NCI-H510A treated with DMSO at 0.1 percent for 48 hours (cell line): ENCODE measurements at regions not wholly inside any gene's neighbourhood (a gene's known extent, or its start where the extent isn't known, plus 50 kb on each side); places are given as distances from the start of the nearest gene placed in this dataset.
"Not testable (repeated sequence)": the region's sequence is repeated elsewhere in the genome, so short reads cannot be mapped to it uniquely, and the experiment has no call there.

Source experiments
- DNase-seq: peaks from one replicate; lab custom pipeline; 2025; lab: John Stamatoyannopoulos, UW

- peak; percentile 26 for DNase-seq
Measured at GRCh38 chr12:75704664-75705063, 193.3 kb upstream of the KRR1 start.

DNA sequence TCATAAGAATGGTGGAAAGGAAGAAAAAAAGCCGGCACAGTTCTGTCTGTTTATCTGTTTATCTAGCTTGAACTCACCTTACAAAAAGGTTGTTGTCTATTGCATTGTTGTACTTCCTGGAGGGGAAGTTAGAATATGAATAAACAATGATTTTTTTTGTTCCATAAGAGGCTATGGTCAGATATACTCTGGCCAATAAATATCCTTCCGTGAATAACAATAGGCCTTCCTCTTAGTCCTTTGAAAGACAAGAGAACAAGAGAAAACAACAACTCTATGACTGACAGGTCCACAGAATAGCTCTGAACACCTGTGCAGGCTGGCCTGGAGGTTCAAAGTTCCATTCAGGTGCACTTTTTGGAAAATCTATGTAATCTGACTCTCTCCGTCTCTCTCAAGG is 192.8 kb upstream of the KRR1 start:
- peak; percentile 37 for DNase-seq

DNA sequence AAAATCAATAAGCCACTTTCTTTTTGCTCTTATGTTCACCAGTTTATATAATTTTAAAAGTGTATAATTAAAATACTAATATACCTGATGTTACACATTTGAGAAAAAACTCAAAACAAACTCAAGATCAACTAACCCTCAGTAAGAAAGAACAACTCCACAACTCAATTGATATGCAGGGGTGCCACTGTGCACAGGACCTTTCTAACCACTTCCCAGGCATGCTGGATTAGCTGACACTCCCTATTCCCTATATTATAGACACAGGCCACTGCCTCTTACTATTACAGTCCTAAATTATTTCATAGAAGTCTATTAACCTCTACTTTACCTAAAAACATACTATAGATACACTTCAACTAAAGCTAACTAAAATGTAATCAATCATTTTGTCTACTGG is 191.7 kb upstream of the KRR1 start:
- no peak for DNase-seq

DNA sequence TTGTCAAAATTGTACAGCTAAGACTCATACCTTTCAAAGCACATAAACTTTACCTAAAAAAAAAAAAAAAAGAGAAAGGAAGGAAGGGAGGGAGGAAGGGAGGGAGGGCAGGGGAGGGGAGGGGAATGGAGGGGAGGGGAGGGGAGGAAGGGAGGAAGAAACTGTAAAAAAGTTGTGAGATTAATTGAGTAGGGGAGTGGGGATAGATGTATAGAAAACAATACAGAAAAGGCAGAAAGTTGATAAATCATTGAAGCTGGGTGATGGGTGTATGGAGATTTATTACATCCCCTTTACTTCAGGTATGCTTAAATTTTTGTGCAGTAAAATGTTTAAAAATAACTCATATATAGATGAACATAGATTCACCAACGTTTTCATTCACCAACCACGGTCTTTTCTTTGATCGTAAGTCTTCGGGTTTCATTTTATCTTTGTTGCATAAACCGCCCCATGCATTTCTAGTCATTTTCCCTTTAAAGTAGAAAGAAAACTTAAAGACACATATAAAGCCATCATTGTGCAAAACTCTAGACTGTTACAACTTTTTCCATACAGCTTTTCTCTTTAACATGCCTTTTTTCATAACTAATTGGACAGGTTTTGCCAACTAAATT is 191.2 kb upstream of the KRR1 start:
- DNase-seq, result no peak

DNA sequence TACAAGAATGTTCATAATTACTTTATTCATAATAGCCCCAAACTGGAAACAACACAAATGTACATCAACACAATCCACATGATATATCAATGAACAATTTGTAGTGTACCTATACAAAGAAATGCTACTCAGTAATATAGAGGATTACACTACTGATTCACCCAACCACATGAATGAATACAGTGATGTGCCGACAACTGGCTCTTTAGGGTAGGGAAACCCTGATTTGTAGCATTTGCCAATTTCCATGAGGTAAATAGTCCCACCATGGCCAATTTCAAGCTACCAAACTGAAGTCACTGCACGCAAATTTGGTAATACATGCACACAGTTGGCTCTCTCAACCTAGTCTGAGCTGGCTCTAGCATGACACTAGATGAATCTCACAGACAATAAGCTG is 190.4 kb upstream of the KRR1 start:
- no peak for DNase-seq

- peak; percentile 67 for DNase-seq
Measured at GRCh38 chr12:75699728-75700496, 188.5 kb upstream of the KRR1 start.

DNA sequence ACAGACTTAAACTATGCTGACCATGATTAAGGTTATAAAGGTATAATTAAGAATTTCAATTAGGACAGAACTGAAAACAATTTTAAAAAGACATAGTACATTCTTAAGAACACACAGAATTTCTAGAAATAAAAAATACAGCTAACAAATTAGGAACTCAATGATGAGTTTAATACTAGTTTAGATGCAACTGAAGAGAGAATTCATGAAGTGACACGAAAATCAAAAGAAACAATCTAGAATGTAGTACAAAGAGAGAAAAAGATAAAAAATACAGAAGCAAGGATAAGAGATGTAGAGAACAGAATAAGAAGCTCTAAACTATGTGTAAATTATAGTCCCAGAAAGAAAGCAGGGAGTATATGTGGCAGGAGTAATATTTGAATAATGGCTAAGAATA is 187.8 kb upstream of the KRR1 start:
- peak; percentile 43 for DNase-seq

- DNase-seq, result no peak
Measured at GRCh38 chr12:75698052-75698451, 186.6 kb upstream of the KRR1 start.

- DNase-seq, result no peak
Measured at GRCh38 chr12:75695926-75696325, 184.5 kb upstream of the KRR1 start.

GRCh38 chr12:75694534-75695268 is 183.3 kb upstream of the KRR1 start:
- no peak for DNase-seq

GRCh38 chr12:75692876-75693275 is 181.5 kb upstream of the KRR1 start:
- DNase-seq, result no peak

- DNase-seq, result no peak
Measured at GRCh38 chr12:75690296-75690955, 179.0 kb upstream of the KRR1 start.

- not testable (repeated sequence) for DNase-seq
Measured at GRCh38 chr12:75686233-75686632, 174.8 kb upstream of the KRR1 start.

- DNase-seq, result no peak
Measured at GRCh38 chr12:75685617-75686225, 174.3 kb upstream of the KRR1 start.

DNA sequence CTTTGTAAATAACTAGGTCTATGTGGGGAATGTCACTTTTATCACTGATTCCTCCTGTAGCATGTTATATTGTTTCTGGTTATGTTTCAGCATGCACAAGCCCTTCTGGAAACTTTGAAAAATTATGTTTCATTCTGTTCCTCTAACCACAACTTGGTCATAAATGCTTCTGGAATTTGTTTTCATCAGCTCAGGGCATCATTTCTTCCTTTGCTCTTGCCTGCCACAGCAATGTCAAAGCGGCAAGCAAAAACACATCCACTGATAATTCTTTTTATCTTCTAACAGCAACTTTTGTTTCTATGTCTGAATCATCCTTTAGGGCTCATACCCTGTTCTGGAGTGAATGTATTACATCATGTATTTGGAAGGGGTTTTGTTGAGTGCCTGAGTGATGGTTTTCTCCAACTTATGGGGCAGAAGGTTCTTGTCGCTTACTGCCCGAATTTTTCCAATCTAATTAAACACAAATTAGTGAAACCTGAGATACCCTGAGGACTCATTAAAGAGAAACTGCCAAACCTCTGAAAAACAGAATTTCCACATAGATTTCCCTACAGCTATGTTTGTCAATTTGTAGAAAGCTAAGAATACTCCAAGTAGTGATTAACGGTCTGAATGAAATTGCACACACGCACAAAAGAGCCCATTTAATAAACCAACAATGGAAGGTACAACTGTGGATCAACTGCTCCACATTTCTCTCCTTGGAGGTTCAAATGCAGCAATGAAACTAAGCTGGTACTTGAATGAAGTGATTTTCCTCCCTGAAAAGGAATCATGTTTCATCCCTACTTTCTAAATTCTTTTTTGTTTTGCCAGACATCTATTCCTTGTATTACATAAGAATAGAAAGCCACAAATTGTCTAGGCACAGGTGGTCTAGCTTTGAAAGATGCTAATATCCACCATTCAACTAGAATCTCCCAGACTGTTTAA is 173.5 kb upstream of the KRR1 start:
- DNase-seq, result no peak

GRCh38 chr12:75683995-75684586 is 172.7 kb upstream of the KRR1 start:
- DNase-seq, result not testable (repeated sequence)

GRCh38 chr12:75683220-75683619 is 171.8 kb upstream of the KRR1 start:
- no peak for DNase-seq

- DNase-seq, result no peak
Measured at GRCh38 chr12:75677522-75677921, 166.1 kb upstream of the KRR1 start.

GRCh38 chr12:75674393-75674792 is 163.0 kb upstream of the KRR1 start:
- no peak for DNase-seq

- DNase-seq, result no peak
Measured at GRCh38 chr12:75672200-75672599, 160.8 kb upstream of the KRR1 start.

DNA sequence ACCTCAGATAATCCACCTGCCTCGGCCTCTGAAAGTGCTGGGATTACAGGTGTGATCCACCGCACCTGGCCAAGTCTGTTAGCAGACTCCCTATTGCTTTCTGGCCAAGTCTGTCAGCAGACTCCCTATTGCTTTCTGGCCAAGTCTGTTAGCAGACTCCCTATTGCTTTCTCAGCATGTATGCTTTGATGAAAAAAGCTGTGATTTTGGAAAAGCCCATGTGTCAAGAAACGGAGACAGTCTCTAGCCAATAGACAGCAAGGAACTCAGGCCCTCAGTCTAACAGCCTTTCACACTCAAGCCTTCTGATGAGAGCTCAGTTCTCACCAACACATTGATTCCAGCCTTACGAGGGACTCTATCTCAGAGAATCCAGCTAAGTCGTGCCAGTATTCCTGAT is 158.8 kb upstream of the KRR1 start:
- DNase-seq, result no peak
